ENCODE measurements at regions not wholly inside any gene's neighbourhood (a gene's known extent, or its start where the extent isn't known, plus 50 kb on each side); places are given as distances from the start of the nearest gene placed in this dataset.

DNA sequence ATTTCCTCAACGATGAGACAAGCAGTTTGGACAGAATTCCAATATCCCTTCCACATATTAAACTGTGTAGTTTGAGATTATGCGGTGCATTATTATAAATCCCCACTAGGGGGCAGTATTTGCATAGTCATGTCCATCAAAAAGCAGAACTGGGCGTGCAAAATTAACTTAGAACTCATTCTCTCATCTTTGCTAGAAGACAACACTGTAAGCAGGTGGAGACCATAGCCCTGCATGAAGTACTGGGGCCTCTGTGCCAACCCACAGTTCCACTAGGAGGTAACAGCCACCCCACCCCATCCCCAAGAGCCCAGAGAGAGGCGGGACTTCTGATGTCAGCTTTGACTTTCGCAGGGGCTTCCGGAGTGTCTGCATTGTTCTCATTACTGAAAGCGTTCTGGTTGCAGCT lies 106.6 kb upstream of the TMC3 start:
- Histone ChIP-seq H3K27ac (no peak overlapping the region), H3K36me3 (replicated peaks in 1 of 2; ENCODE audit: insufficient read depth in 1 of 2, low read depth in 2 of 2) (no peaks in the 10 kb centered on the region), H3K27me3 (no peaks in the 10 kb centered on the region), H3K9me3 (no peaks in the 10 kb centered on the region), H3K4me1 (no peaks in the 10 kb centered on the region), H3K4me3 (no peak overlapping the region)
- TF ChIP-seq, protein P1, sequence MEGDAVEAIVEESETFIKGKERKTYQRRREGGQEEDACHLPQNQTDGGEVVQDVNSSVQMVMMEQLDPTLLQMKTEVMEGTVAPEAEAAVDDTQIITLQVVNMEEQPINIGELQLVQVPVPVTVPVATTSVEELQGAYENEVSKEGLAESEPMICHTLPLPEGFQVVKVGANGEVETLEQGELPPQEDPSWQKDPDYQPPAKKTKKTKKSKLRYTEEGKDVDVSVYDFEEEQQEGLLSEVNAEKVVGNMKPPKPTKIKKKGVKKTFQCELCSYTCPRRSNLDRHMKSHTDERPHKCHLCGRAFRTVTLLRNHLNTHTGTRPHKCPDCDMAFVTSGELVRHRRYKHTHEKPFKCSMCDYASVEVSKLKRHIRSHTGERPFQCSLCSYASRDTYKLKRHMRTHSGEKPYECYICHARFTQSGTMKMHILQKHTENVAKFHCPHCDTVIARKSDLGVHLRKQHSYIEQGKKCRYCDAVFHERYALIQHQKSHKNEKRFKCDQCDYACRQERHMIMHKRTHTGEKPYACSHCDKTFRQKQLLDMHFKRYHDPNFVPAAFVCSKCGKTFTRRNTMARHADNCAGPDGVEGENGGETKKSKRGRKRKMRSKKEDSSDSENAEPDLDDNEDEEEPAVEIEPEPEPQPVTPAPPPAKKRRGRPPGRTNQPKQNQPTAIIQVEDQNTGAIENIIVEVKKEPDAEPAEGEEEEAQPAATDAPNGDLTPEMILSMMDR (IDR thresholded peaks at IDR 0.05), result peak; percentile 69 to 86 (median 84)
- TF ChIP-seq POLR2A (IDR thresholded peaks at IDR 0.05), result no peak
- 43 to 45% methylated on average over 7 of the region's 7 CpGs for WGBS, 2 donors
- ATAC-seq (peak; percentile 45), DNase-seq (peak in 2 of 4 donors; percentile 16 to 46)
- intact Hi-C loops (cut with DNase I), result no loop called here

DNA sequence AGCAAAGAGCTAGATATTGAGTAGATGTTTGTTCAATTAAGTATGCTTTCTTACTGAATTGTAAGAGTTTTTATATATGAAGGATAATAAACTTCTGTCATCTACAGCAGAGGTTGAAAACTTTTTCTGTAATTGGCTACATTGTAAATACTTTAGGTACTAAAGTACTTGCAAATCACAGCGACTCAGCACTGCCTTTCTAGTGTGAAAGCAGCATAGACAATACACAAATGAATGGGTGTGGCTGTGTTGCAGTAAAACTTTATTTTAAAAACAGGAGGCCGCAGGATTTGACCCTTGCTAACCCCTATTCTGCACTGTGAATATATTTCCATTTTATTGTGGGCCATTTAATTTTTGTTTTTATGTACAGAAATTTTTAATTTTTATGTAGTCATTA lies 104.3 kb upstream of the TMC3 start:
- 89 to 93% methylated on average over 2 of the region's 2 CpGs for WGBS, 2 donors
- no peak for ATAC-seq
- DNase-seq, result no peak

DNA sequence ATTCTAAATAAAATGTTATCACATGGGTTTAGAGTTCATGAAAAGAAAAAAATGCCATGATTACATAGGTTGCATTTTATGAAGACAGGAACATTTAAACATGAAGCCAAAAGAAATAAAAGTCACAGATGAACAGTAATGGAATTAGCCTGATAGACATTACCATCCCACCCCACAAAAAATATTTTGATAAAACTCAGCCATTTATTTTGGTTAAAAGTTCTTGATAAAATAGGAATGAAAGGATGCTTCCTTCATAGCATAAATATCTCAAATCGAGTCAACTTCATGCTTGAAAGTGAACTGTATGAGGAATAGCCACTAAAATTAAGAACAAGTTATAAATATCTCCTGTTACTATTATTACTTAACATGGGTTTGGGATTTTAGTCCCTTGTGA lies 101.9 kb upstream of the TMC3 start:
- H3K27ac ChIP-seq, result no peak overlapping the region
- intact Hi-C loops (cut with DNase I), result no loop called here
- no peaks in the 10 kb centered on the region for H3K27me3 ChIP-seq
- H3K36me3 ChIP-seq (replicated peaks in 1 of 2; ENCODE audit: insufficient read depth in 1 of 2, low read depth in 2 of 2), result no peaks in the 10 kb centered on the region
- ATAC-seq (no peak), DNase-seq (no peak)
- TF ChIP-seq, protein P1 (IDR thresholded peaks at IDR 0.05), result no peak
- TF ChIP-seq POLR2A (IDR thresholded peaks at IDR 0.05), result no peak
- no peaks in the 10 kb centered on the region for H3K4me1 ChIP-seq
- 67 to 86% methylated on average over 1 of the region's 1 CpG for WGBS, 2 donors
- no peak overlapping the region for H3K4me3 ChIP-seq
- no peaks in the 10 kb centered on the region for H3K9me3 ChIP-seq

More for the DNA sequence above, 104.3 kb upstream of the TMC3 start:
- Histone ChIP-seq H3K27me3 (no peaks in the 10 kb centered on the region), H3K36me3 (replicated peaks in 1 of 2; ENCODE audit: insufficient read depth in 1 of 2, low read depth in 2 of 2) (no peaks in the 10 kb centered on the region), H3K4me1 (no peaks in the 10 kb centered on the region), H3K4me3 (no peak overlapping the region), H3K27ac (no peak overlapping the region), H3K9me3 (no peaks in the 10 kb centered on the region)
- TF ChIP-seq, protein P1 (IDR thresholded peaks at IDR 0.05), result no peak
- no peak for TF ChIP-seq POLR2A (IDR thresholded peaks at IDR 0.05)
- intact Hi-C loops (cut with DNase I), result no loop called here

DNA sequence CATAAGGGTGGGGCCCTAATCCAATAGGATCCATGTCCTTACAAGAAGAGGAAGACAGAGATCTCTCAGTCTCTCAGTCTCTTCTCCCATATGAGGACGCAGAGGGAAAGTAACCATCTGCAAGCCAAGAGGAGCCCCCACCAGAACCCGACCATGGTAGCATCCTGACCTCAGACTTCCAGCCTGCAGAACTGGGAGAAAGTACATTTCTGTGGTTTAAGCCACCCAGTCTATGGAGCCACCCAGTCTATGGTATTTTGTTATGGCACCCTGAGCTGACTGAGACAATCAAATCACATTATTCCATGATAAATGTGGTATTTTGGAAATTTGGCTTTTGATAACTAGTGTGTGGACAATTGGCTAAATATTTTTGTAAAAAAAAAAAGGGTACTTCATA lies 101.5 kb upstream of the TMC3 start:
- no peak overlapping the region for H3K27ac ChIP-seq
- no peak overlapping the region for H3K4me3 ChIP-seq
- H3K27me3 ChIP-seq, result no peaks in the 10 kb centered on the region
- DNase-seq (no peak), ATAC-seq (no peak)
- intact Hi-C loops (cut with DNase I), result no loop called here
- H3K9me3 ChIP-seq, result no peaks in the 10 kb centered on the region
- TF ChIP-seq, protein P1 (IDR thresholded peaks at IDR 0.05), result no peak
- no peak for TF ChIP-seq POLR2A (IDR thresholded peaks at IDR 0.05)
- 90 to 100% methylated on average over 2 of the region's 2 CpGs for WGBS, 2 donors
- H3K36me3 ChIP-seq (replicated peaks in 1 of 2; ENCODE audit: insufficient read depth in 1 of 2, low read depth in 2 of 2), result no peaks in the 10 kb centered on the region
- no peaks in the 10 kb centered on the region for H3K4me1 ChIP-seq

DNA sequence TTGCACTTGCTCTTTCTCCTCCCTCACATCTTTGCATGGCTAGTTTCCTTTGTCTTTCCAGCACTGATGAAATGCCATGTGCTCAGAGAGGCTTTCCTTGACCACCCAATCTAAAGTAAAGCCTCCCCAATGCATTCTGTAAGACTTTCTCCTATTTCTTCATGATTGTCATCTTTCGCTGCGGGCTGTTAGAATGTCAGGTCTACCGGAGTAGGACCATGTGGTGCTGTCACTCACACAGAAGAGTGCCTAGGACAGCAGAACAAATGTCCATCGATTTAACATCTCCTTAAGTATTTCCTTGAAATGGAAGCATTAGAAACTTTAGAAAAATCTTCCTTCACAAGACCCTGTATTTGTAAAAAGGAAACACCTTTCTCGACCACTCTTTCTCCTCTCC lies 99.9 kb upstream of the TMC3 start:
- TF ChIP-seq, protein P1 (IDR thresholded peaks at IDR 0.05), result no peak
- TF ChIP-seq POLR2A (IDR thresholded peaks at IDR 0.05), result no peak
- ATAC-seq (no peak), DNase-seq (no peak)
- Histone ChIP-seq H3K36me3 (replicated peaks in 1 of 2; ENCODE audit: insufficient read depth in 1 of 2, low read depth in 2 of 2) (no peaks in the 10 kb centered on the region), H3K4me3 (no peak overlapping the region), H3K27ac (no peak overlapping the region), H3K9me3 (no peaks in the 10 kb centered on the region), H3K4me1 (no peaks in the 10 kb centered on the region), H3K27me3 (no peaks in the 10 kb centered on the region)
- intact Hi-C loops (cut with DNase I), result no loop called here
- WGBS, 2 donors, result 86 to 91% methylated on average over 5 of the region's 5 CpGs
